VCaP (cell line): ENCODE measurements at regions not wholly inside any gene's neighbourhood (a gene's known extent, or its start where the extent isn't known, plus 50 kb on each side); places are given as distances from the start of the nearest gene placed in this dataset.
"Not testable (repeated sequence)": the region's sequence is repeated elsewhere in the genome, so short reads cannot be mapped to it uniquely, and the experiment has no call there.

Experiments
- H3K27ac ChIP-seq: fragments of 450-650 bp; 2 replicates; pipeline ENCODE4 v1.5.1; 2017
- TF ChIP-seq, protein P1 (sequence below): fragments of 450-650 bp; conservative IDR thresholded peaks from 2 replicates; pipeline ENCODE4 v1.5.1; 2017; ENCODE audit warnings: mild to moderate bottlenecking, moderate library complexity

DNA sequence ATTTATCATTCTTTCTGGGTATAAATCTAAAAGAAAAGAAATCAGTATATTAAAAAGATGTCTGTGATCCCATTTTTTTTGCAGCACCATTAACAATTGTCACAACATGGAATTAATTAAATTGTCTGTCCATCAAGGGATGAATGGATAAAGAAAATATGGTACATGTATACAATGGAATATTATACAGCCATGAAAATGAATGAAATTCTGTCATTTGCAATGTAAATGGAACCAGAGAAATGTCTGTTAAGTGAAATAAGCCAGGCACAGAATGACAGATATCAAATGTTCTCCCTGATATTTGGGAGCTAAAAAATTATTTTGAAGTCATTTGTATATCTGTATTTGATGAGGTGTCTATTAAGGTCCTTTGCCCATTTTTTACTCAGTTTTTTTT, 77.1 kb upstream of the NDST4 start:
- TF ChIP-seq, protein P1, sequence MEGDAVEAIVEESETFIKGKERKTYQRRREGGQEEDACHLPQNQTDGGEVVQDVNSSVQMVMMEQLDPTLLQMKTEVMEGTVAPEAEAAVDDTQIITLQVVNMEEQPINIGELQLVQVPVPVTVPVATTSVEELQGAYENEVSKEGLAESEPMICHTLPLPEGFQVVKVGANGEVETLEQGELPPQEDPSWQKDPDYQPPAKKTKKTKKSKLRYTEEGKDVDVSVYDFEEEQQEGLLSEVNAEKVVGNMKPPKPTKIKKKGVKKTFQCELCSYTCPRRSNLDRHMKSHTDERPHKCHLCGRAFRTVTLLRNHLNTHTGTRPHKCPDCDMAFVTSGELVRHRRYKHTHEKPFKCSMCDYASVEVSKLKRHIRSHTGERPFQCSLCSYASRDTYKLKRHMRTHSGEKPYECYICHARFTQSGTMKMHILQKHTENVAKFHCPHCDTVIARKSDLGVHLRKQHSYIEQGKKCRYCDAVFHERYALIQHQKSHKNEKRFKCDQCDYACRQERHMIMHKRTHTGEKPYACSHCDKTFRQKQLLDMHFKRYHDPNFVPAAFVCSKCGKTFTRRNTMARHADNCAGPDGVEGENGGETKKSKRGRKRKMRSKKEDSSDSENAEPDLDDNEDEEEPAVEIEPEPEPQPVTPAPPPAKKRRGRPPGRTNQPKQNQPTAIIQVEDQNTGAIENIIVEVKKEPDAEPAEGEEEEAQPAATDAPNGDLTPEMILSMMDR, result no peak
- no peak overlapping the region for H3K27ac ChIP-seq

DNA sequence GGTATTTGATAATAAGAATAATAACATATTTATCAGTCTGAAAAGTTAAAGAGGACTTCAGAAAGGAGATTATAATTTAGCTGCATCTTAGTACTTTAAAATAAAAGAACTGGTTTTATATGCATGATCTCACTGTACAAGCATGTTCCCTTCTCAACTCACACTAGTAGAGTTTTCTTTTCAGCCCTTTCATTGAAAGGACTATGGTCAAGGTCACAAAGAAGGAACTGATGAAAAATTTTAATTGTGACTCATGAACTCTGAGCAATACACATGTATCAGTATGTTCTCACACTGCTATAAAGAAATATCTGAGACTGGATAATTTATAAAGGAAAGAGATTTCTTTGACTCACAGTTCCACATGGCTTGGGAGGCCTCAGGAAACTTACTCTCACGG, 73.7 kb upstream of the NDST4 start:
- no peak overlapping the region for H3K27ac ChIP-seq
- TF ChIP-seq, protein P1, result no peak

DNA sequence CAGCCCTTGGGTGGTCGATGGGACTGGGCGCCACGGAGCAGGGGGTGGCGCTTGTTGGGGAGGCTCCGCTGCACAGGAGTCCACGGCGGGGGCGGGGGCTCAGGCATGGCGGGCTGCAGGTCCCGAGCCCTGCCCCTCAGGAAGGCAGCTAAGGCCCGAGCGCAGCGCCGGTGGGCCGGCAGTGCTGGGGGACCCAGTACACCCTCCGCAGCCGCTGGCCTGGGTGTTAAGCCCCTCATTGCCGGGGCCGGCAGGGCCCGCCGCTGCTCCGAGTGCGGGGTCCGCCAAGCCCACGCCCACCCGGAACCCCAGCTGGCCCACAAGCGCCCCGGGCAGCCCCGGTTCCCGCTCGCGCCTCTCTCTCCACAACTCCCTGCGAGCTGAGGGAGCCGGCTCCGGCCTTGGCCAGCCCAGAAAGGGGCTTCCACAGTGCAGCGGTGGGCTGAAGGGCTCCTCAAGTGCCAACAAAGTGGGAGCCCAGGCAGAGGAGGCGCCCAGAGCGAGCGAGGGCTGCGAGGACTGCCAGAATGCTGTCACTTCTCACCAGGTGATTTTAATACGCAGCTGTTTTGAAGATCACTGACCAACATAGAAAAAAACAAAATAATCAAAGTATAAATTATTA, 66.1 kb upstream of the NDST4 start:
- not testable (repeated sequence) for H3K27ac ChIP-seq

DNA sequence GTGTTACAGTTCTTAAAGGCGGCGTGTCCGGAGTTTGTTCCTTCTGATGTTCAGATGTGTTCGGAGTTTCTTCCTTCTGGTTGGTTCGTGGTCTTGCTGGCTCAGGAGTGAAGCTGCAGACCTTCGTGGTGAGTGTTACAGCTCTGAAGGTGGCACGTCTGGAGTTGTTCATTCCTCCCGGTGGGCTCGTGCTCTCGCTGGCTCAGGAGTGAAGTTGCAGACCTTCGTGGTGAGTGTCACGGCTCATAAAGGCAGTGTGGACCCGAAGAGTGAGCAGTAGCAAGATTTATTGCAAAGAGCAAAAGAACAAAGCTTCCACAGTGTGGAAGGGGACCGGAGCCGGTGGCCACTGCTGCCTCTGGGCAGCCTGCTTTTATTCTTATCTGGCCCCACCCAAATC, 65.3 kb upstream of the NDST4 start:
- H3K27ac ChIP-seq, result not testable (repeated sequence)

DNA sequence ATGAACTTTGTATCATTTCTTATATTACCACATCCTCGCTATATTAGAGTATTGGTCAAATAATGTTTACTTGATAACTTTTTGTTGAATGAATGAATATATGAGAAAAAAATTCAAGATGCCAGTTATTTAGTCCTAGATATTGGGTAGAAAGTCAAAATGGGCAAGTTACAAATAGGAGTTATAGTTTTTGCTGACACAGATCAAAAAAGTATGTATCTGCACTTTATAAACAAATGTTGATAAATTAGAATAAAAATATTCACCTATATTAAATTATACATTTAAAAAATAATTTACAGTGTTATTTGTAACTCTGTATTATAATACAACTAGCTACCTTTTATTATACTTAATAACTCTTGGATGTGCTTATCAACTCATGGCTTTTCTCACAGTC, 57.8 kb upstream of the NDST4 start:
- no peak overlapping the region for H3K27ac ChIP-seq
- TF ChIP-seq, protein P1, result no peak

DNA sequence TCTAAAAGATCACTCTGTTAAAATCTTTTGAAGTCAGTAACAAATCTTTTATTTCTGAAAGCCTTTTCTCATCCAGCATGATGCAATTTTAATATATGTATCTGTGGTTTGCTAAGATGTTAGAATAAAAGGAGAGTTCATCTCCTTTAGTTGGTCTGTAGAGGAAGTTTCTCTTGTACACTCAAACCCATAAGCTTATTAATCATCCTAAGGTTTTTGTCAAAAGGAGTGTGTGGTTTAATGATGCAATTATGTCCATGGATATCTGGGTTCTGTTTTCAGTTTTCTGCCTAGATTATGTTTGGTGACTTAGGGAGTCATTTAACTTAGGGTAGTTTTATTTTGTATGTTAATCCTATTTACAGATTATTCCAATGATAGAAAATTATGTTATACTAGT, 52.1 kb upstream of the NDST4 start:
- TF ChIP-seq, protein P1, result no peak
- no peak overlapping the region for H3K27ac ChIP-seq
